ENCODE measurements at regions not wholly inside any gene's neighbourhood (a gene's known extent, or its start where the extent isn't known, plus 50 kb on each side); places are given as distances from the start of the nearest gene placed in this dataset.

GRCh38 chr6:128600397-128600951 is 80.1 kb upstream of the PTPRK start:
- TF ChIP-seq, protein P1, sequence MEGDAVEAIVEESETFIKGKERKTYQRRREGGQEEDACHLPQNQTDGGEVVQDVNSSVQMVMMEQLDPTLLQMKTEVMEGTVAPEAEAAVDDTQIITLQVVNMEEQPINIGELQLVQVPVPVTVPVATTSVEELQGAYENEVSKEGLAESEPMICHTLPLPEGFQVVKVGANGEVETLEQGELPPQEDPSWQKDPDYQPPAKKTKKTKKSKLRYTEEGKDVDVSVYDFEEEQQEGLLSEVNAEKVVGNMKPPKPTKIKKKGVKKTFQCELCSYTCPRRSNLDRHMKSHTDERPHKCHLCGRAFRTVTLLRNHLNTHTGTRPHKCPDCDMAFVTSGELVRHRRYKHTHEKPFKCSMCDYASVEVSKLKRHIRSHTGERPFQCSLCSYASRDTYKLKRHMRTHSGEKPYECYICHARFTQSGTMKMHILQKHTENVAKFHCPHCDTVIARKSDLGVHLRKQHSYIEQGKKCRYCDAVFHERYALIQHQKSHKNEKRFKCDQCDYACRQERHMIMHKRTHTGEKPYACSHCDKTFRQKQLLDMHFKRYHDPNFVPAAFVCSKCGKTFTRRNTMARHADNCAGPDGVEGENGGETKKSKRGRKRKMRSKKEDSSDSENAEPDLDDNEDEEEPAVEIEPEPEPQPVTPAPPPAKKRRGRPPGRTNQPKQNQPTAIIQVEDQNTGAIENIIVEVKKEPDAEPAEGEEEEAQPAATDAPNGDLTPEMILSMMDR (IDR thresholded peaks at IDR 0.05): no peak
- TF ChIP-seq POLR2A (IDR thresholded peaks at IDR 0.05): no peak

Data from esophagus squamous epithelium (tissue), 4 donors.